Osteoblast (primary cell): ENCODE measurements at regions not wholly inside any gene's neighbourhood (a gene's known extent, or its start where the extent isn't known, plus 50 kb on each side); places are given as distances from the start of the nearest gene placed in this dataset.

Experiments used
- DNase-seq: peaks from one replicate; pipeline ENCODE4 v3.0.0; 2011; ENCODE audit warnings: low spot score, mixed read lengths; ENCODE audit not compliant: insufficient read length; ENCODE audit errors: missing footprints
- H2AFZ ChIP-seq: 2 replicates; pipeline ENCODE4 v1.6.0; 2011; ENCODE audit warnings: mild to moderate bottlenecking, low read length
- H3K27ac ChIP-seq: 2 replicates; pipeline ENCODE4 v1.5.1; 2011; ENCODE audit warnings: mild to moderate bottlenecking, low read depth, low read length, moderate library complexity
- H3K27me3 ChIP-seq: 2 replicates; pipeline ENCODE4 v1.6.0; 2012; ENCODE audit warnings: mild to moderate bottlenecking, control low read depth, inconsistent platforms, low read length, moderate library complexity; ENCODE audit not compliant: insufficient read depth
- H3K36me3 ChIP-seq: 2 replicates; pipeline ENCODE4 v1.5.1; 2011; ENCODE audit warnings: mild to moderate bottlenecking, low read length, control low read depth, moderate library complexity; ENCODE audit not compliant: insufficient read depth
- H3K4me1 ChIP-seq: 2 replicates; pipeline ENCODE4 v1.5.1; 2011; ENCODE audit warnings: mild to moderate bottlenecking, low read length, control low read depth, moderate library complexity; ENCODE audit not compliant: insufficient read depth
- H3K4me2 ChIP-seq: 2 replicates; pipeline ENCODE4 v1.6.0; 2011; ENCODE audit warnings: mild to moderate bottlenecking, low read length; ENCODE audit not compliant: insufficient read depth
- H3K4me3 ChIP-seq: fragments of 200-600 bp; sonication (generic); 3 replicates; pipeline ENCODE4 v1.5.1; 2012; ENCODE audit warnings: mild to moderate bottlenecking, low read length, inconsistent platforms; ENCODE audit not compliant: insufficient read depth
- H3K79me2 ChIP-seq: 2 replicates; pipeline ENCODE4 v1.6.0; 2012; ENCODE audit warnings: mild to moderate bottlenecking, low read length, control low read depth, inconsistent platforms; ENCODE audit not compliant: insufficient read depth
- H3K9me3 ChIP-seq: 2 replicates; pipeline ENCODE4 v1.5.1; 2011; ENCODE audit warnings: low read depth, low read length, control low read depth
- H4K20me1 ChIP-seq: 2 replicates; pipeline ENCODE4 v1.6.0; 2012; ENCODE audit warnings: mild to moderate bottlenecking, low read length, control low read depth; ENCODE audit not compliant: insufficient read depth
- CTCF ChIP-seq: IDR thresholded peaks from 2 replicates; pipeline ENCODE4 v1.5.1; 2011; ENCODE audit warnings: mild to moderate bottlenecking, low read depth, low read length, moderate library complexity; ENCODE audit errors: extremely low read depth

GRCh38 chr15:94542391-94542790 is 311.0 kb downstream of the MCTP2 start:
- H3K36me3 ChIP-seq = no peaks in the 10 kb centered on the region
- no peak overlapping the region for H3K4me3 ChIP-seq
- H3K27ac ChIP-seq = no peak overlapping the region
- H2AFZ ChIP-seq = no peak overlapping the region
- no peaks in the 10 kb centered on the region for H3K79me2 ChIP-seq
- no peak for TF ChIP-seq CTCF
- H3K4me1 ChIP-seq = no peaks in the 10 kb centered on the region
- DNase-seq = no peak
- H4K20me1 ChIP-seq = no peaks in the 10 kb centered on the region
- H3K9me3 ChIP-seq = peaks cover 5% of the 10 kb centered on the region
- no peaks in the 10 kb centered on the region for H3K27me3 ChIP-seq
- no peak overlapping the region for H3K4me2 ChIP-seq

- Histone ChIP-seq H3K4me3 (no peak overlapping the region), H3K27me3 (no peaks in the 10 kb centered on the region), H3K9me3 (peaks cover 7% of the 10 kb centered on the region), H3K4me2 (no peak overlapping the region), H3K27ac (no peak overlapping the region), H3K36me3 (no peaks in the 10 kb centered on the region), H4K20me1 (no peaks in the 10 kb centered on the region), H2AFZ (no peak overlapping the region), H3K79me2 (no peaks in the 10 kb centered on the region), H3K4me1 (no peaks in the 10 kb centered on the region)
- TF ChIP-seq CTCF = no peak
- no peak for DNase-seq
These were observed 315.4 kb downstream of the MCTP2 start for GRCh38 chr15:94546808-94547207.

GRCh38 chr15:94547711-94548110 is 316.4 kb downstream of the MCTP2 start:
- peaks cover 10% of the 10 kb centered on the region for H3K9me3 ChIP-seq
- no peak overlapping the region for H3K4me3 ChIP-seq
- no peak for DNase-seq
- H3K79me2 ChIP-seq = no peaks in the 10 kb centered on the region
- no peak overlapping the region for H2AFZ ChIP-seq
- H3K27me3 ChIP-seq = no peaks in the 10 kb centered on the region
- no peaks in the 10 kb centered on the region for H3K4me1 ChIP-seq
- no peaks in the 10 kb centered on the region for H3K36me3 ChIP-seq
- H4K20me1 ChIP-seq = no peaks in the 10 kb centered on the region
- no peak for TF ChIP-seq CTCF
- no peak overlapping the region for H3K4me2 ChIP-seq
- no peak overlapping the region for H3K27ac ChIP-seq

GRCh38 chr15:94555841-94556519 is 324.6 kb downstream of the MCTP2 start:
- Histone ChIP-seq H3K79me2 (no peaks in the 10 kb centered on the region), H3K4me1 (no peaks in the 10 kb centered on the region), H4K20me1 (no peaks in the 10 kb centered on the region), H3K27ac (no peak overlapping the region), H2AFZ (no peak overlapping the region), H3K27me3 (no peaks in the 10 kb centered on the region), H3K4me2 (no peak overlapping the region), H3K36me3 (no peaks in the 10 kb centered on the region), H3K9me3 (peaks cover 9% of the 10 kb centered on the region), H3K4me3 (no peak overlapping the region)
- no peak for DNase-seq
- no peak for TF ChIP-seq CTCF
